Fibroblast of the aortic adventitia (primary cell): ENCODE measurements at regions not wholly inside any gene's neighbourhood (a gene's known extent, or its start where the extent isn't known, plus 50 kb on each side); places are given as distances from the start of the nearest gene placed in this dataset.

Experiments
- DNase-seq: peaks from one replicate; pipeline ENCODE4 v3.0.0-alpha.2; 2010; ENCODE audit warnings: low read depth
- H3K4me3 ChIP-seq: 2 replicates; pipeline ENCODE4 v1.5.1; 2011; ENCODE audit warnings: low read depth, mild to moderate bottlenecking, control low read depth, low read length, moderate library complexity
- CTCF ChIP-seq: IDR thresholded peaks from 2 replicates; pipeline ENCODE4 v1.5.1; 2011; ENCODE audit warnings: mild to moderate bottlenecking, low read length, control low read depth, inconsistent platforms; ENCODE audit not compliant: insufficient read depth

- no peak for TF ChIP-seq CTCF
- DNase-seq = no peak
- H3K4me3 ChIP-seq = no peak overlapping the region
These were observed 1050.7 kb upstream of the RBFOX1 start for GRCh38 chr16:6281994-6282393.

GRCh38 chr16:6281274-6281673 lies 1051.4 kb upstream of the RBFOX1 start:
- no peak for TF ChIP-seq CTCF
- DNase-seq = no peak
- no peak overlapping the region for H3K4me3 ChIP-seq

DNA sequence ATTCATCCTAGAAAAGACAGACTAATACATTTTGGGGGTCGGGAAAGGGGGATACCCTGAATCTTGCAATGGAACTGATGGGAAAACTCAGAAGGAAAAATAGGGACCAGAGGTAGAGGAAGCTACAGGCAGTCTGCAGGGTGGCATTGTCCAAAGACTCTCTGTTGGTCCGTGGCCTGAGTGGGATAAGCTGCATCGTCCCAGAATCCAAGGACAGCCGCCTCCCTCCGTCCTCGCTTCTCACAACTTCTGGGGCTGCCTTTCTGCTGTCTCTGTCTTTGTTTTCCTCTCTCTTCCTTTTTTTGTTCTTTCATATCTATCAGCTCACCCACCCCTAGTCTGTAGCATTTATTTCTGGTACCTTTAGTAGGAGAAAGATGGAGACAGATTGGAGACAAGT lies 1052.6 kb upstream of the RBFOX1 start:
- no peak for DNase-seq
- H3K4me3 ChIP-seq = no peak overlapping the region
- no peak for TF ChIP-seq CTCF

GRCh38 chr16:6279286-6279685 lies 1053.4 kb upstream of the RBFOX1 start:
- TF ChIP-seq CTCF = no peak
- no peak overlapping the region for H3K4me3 ChIP-seq
- DNase-seq = no peak

- TF ChIP-seq CTCF = no peak
- no peak overlapping the region for H3K4me3 ChIP-seq
- DNase-seq = no peak
These were observed 1058.3 kb upstream of the RBFOX1 start for GRCh38 chr16:6274351-6274750.

DNA sequence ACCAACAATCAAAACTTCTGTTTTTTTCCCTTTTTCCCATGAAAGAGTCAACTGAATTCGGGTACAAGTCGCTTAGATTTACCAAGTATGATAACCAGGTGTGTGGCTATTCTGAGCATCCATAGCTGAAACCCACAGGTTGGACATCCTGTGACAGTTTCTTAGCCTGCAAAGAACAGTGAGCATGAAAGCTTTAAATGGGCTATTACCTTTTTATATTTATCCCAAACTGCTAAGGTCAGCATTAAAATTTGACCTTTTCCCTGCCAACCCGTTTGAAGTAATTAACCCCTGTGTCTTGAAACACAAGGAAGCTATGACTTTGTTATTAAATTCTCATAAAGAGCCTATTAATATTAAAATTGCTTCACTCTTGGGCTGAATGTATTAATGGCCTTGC lies 1065.0 kb upstream of the RBFOX1 start:
- no peak overlapping the region for H3K4me3 ChIP-seq
- no peak for DNase-seq
- TF ChIP-seq CTCF = no peak

DNA sequence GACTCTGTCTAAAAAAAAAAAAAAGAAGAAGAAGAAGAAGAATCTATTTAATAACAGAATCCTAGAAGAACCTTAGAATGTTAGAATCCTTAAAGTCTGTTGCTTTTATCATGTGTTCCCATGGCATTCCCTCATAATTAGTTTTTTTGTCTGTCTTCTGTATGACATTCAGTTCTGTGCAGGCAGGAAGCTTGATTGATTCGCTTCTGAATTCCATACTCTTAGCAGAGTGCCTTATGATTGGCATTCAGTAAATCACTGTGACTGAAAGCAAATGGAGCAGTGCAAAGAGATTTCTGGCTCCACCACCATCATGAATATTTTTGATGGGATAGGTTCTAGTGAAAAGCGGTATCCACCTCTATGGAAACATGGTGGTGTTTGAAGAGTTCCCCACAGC lies 1065.9 kb upstream of the RBFOX1 start:
- no peak overlapping the region for H3K4me3 ChIP-seq
- TF ChIP-seq CTCF = no peak
- DNase-seq = no peak
